Chondrocyte (in vitro differentiated cells): ENCODE measurements at regions not wholly inside any gene's neighbourhood (a gene's known extent, or its start where the extent isn't known, plus 50 kb on each side); places are given as distances from the start of the nearest gene placed in this dataset.

Experiments used
- DNase-seq: peaks from one replicate; pipeline ENCODE4 v3.0.0; 2021; ENCODE audit warnings: mixed read lengths, low spot score
- H3K27ac Mint-ChIP-seq: one replicate; pipeline ENCODE4 v1.8.0; 2021; ENCODE audit warnings: mild to moderate bottlenecking, moderate library complexity, mixed read lengths; ENCODE audit not compliant: unreplicated experiment
- H3K27me3 Mint-ChIP-seq: 2 replicates; pipeline ENCODE4 v1.8.0; 2021; ENCODE audit warnings: low read depth, mixed read lengths
- H3K36me3 Mint-ChIP-seq: 2 replicates; pipeline ENCODE4 v1.8.0; 2021; ENCODE audit warnings: low read depth, mixed read lengths
- H3K4me1 Mint-ChIP-seq: 2 replicates; pipeline ENCODE4 v1.8.0; 2021; ENCODE audit warnings: low read depth, mild to moderate bottlenecking, mixed read lengths
- H3K4me3 Mint-ChIP-seq: one replicate; pipeline ENCODE4 v1.8.0; 2021; ENCODE audit warnings: mild to moderate bottlenecking, moderate library complexity, mixed read lengths; ENCODE audit not compliant: unreplicated experiment
- H3K9me3 Mint-ChIP-seq: 2 replicates; pipeline ENCODE4 v1.8.0; 2021; ENCODE audit warnings: low read depth, mixed read lengths
- TF ChIP-seq, protein P1 (sequence below): fragments of 200-600 bp; sonication (generic); IDR thresholded peaks from 2 replicates; pipeline ENCODE4 v1.5.0; 2021; ENCODE audit warnings: antibody characterized with exemption, mild to moderate bottlenecking, moderate library complexity

DNA sequence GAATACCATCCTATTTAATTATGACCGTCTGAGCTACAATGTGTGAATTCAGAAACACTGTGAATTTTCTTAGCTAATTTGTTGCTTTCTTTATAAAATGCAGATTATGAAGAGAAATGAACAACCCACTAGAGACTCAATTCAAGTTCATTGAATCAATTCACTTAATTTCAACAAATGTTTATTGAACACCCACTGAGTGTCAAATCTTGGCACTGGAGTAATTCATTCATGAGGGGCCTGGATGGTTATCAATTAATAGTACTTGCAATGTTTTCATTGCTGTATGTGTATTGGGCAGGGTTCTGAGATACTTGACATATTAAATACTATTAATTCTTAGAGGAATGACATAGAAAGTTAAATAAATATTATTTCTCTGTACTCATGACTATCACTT, 789.4 kb downstream of the STPG2 start:
- TF ChIP-seq, protein P1, sequence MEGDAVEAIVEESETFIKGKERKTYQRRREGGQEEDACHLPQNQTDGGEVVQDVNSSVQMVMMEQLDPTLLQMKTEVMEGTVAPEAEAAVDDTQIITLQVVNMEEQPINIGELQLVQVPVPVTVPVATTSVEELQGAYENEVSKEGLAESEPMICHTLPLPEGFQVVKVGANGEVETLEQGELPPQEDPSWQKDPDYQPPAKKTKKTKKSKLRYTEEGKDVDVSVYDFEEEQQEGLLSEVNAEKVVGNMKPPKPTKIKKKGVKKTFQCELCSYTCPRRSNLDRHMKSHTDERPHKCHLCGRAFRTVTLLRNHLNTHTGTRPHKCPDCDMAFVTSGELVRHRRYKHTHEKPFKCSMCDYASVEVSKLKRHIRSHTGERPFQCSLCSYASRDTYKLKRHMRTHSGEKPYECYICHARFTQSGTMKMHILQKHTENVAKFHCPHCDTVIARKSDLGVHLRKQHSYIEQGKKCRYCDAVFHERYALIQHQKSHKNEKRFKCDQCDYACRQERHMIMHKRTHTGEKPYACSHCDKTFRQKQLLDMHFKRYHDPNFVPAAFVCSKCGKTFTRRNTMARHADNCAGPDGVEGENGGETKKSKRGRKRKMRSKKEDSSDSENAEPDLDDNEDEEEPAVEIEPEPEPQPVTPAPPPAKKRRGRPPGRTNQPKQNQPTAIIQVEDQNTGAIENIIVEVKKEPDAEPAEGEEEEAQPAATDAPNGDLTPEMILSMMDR, result no peak
- no peak for DNase-seq
- Mint-ChIP-seq H3K27ac (no peak overlapping the region), H3K36me3 (no peaks in the 10 kb centered on the region), H3K27me3 (no peaks in the 10 kb centered on the region), H3K4me1 (no peaks in the 10 kb centered on the region), H3K4me3 (no peak overlapping the region), H3K9me3 (peaks cover 17% of the 10 kb centered on the region)

DNA sequence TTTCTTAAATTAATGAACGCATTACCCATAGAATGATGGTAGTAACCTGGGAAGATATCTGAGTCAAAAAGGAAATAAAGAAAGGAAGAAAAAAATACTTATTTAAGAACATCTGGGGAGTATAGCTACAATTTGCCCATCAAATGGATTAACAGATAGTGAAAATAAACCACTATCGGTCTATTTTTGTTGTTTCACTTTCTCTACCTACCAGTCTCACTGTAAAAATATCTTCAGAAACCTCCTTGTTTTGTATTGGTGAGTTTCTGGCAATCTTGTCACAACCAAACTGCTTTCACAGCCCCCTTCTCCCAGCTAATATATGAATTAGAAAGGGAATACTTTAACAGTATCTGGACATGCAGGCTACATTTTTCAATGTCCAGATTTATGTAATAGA, 783.5 kb downstream of the STPG2 start:
- DNase-seq, result no peak
- no peak overlapping the region for H3K27ac Mint-ChIP-seq
- no peaks in the 10 kb centered on the region for H3K27me3 Mint-ChIP-seq
- peaks cover 29% of the 10 kb centered on the region for H3K9me3 Mint-ChIP-seq
- H3K4me3 Mint-ChIP-seq, result no peak overlapping the region
- no peaks in the 10 kb centered on the region for H3K4me1 Mint-ChIP-seq
- H3K36me3 Mint-ChIP-seq, result no peaks in the 10 kb centered on the region
- TF ChIP-seq, protein P1, result no peak

DNA sequence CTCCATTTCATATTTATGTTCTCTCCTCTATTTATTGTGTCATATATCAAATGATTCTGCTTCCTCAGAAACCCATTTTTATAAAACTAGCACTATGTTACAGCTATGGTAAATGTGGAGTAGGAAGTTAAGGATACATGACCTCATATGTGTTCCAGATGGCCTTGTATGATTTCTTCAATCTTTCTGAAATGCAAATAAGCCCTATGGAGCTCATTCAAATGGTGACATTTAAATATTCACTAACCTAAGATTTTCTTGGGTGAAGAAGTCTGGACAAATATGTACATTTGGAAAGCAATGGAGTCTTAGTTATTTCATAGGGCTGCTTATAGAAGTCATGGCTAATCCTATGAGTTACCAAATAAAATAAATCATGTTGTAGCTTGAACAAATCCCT, 782.5 kb downstream of the STPG2 start:
- Mint-ChIP-seq H3K9me3 (peaks cover 26% of the 10 kb centered on the region), H3K4me1 (no peaks in the 10 kb centered on the region), H3K4me3 (no peak overlapping the region), H3K27me3 (no peaks in the 10 kb centered on the region), H3K36me3 (no peaks in the 10 kb centered on the region), H3K27ac (no peak overlapping the region)
- TF ChIP-seq, protein P1, result no peak
- DNase-seq, result no peak

DNA sequence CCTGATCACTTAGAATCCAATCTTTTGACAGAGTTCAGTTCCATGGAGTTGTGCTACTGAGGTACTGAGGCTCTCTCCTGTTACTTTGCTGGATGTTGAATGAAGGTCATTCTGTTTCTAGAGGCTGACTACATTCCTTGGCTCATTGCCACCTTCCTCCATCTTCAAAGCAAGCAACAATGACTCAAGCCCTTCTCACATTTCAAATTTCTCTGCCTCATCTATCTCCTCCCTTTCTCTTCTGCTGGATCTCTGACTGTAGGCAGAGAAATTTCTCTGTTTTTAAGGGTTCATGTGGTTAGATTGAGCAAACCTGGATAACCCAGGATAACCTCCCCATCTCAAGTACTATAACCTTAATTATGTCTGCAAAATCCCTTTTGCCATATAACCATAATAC, 775.4 kb downstream of the STPG2 start:
- no peak overlapping the region for H3K4me3 Mint-ChIP-seq

DNA sequence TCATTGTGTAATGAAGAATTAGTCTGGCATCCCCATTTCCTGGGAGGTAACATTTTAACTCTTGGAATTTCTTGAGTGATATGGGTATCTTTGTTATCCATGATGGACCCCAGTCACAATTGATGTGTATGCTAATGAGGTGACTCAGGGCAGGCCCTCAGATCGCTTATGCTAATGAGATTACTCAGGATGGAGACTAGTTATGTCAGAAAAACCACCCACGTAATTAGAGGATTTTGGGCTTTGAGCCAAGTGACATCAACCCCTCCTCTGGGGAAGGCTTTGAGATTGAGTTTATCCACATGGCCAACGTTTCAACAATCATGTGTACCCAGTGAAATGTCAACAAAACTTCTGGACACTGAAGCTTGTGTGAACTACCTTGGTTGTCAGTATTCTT, 772.7 kb downstream of the STPG2 start:
- H3K4me3 Mint-ChIP-seq, result no peak overlapping the region
- H3K27ac Mint-ChIP-seq, result no peak overlapping the region
- H3K27me3 Mint-ChIP-seq, result no peaks in the 10 kb centered on the region
- H3K36me3 Mint-ChIP-seq, result no peaks in the 10 kb centered on the region
- TF ChIP-seq, protein P1, result no peak
- peaks cover 5% of the 10 kb centered on the region for H3K4me1 Mint-ChIP-seq
- H3K9me3 Mint-ChIP-seq, result peaks cover 2% of the 10 kb centered on the region
- no peak for DNase-seq

More for the DNA sequence above, 775.4 kb downstream of the STPG2 start:
- TF ChIP-seq, protein P1, result no peak
- Mint-ChIP-seq H3K9me3 (peaks cover 11% of the 10 kb centered on the region), H3K36me3 (no peaks in the 10 kb centered on the region), H3K4me1 (peaks cover 5% of the 10 kb centered on the region), H3K27me3 (no peaks in the 10 kb centered on the region), H3K27ac (no peak overlapping the region)
- DNase-seq, result no peak
